Lower leg skin (tissue), 3 donors: ENCODE measurements at regions not wholly inside any gene's neighbourhood (a gene's known extent, or its start where the extent isn't known, plus 50 kb on each side); places are given as distances from the start of the nearest gene placed in this dataset.

Experiments used
- POLR2A ChIP-seq, 2 donors: fragments of 450-650 bp; IDR thresholded peaks; one replicate each; pipeline ENCODE4 v1.6.1; 2016 to 2017; ENCODE audit warnings: antibody characterized with exemption in 2 of 2, mild to moderate bottlenecking in 1 of 2, moderate library complexity in 1 of 2
- TF ChIP-seq, protein P1 (sequence below), 3 donors: fragments of 450-650 bp; IDR thresholded peaks; one replicate each; pipeline ENCODE4 v1.5.1; 2016; ENCODE audit warnings: antibody characterized with exemption in 3 of 3, mild to moderate bottlenecking in 3 of 3, moderate library complexity in 2 of 3

- TF ChIP-seq, protein P1, sequence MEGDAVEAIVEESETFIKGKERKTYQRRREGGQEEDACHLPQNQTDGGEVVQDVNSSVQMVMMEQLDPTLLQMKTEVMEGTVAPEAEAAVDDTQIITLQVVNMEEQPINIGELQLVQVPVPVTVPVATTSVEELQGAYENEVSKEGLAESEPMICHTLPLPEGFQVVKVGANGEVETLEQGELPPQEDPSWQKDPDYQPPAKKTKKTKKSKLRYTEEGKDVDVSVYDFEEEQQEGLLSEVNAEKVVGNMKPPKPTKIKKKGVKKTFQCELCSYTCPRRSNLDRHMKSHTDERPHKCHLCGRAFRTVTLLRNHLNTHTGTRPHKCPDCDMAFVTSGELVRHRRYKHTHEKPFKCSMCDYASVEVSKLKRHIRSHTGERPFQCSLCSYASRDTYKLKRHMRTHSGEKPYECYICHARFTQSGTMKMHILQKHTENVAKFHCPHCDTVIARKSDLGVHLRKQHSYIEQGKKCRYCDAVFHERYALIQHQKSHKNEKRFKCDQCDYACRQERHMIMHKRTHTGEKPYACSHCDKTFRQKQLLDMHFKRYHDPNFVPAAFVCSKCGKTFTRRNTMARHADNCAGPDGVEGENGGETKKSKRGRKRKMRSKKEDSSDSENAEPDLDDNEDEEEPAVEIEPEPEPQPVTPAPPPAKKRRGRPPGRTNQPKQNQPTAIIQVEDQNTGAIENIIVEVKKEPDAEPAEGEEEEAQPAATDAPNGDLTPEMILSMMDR (IDR thresholded peaks at IDR 0.05), result no peak
- no peak for TF ChIP-seq POLR2A (IDR thresholded peaks at IDR 0.05)
Measured at GRCh38 chr5:18797222-18797621, 1163.0 kb downstream of the TAF11L14 start.
